HFFc6 (cell line): ENCODE measurements at regions not wholly inside any gene's neighbourhood (a gene's known extent, or its start where the extent isn't known, plus 50 kb on each side); places are given as distances from the start of the nearest gene placed in this dataset.

Source experiments
- DNase-seq: peaks from one replicate; pipeline ENCODE4 v3.0.0-alpha.2; 2018
- H3K27ac Mint-ChIP-seq: 2 replicates; pipeline ENCODE4 v1.8.0; 2020; ENCODE audit warnings: mild to moderate bottlenecking, mixed read lengths
- H3K27me3 Mint-ChIP-seq: 2 replicates; pipeline ENCODE4 v1.8.0; 2021; ENCODE audit warnings: mild to moderate bottlenecking, moderate library complexity, mixed read lengths; ENCODE audit not compliant: insufficient read depth
- H3K36me3 Mint-ChIP-seq: 2 replicates; pipeline ENCODE4 v1.8.0; 2021; ENCODE audit warnings: low read depth, mixed read lengths
- H3K4me1 Mint-ChIP-seq: 2 replicates; pipeline ENCODE4 v1.8.0; 2020; ENCODE audit warnings: low read depth, mixed read lengths
- H3K4me3 Mint-ChIP-seq: 2 replicates; pipeline ENCODE4 v1.8.0; 2020; ENCODE audit warnings: mild to moderate bottlenecking, moderate library complexity, mixed read lengths
- H3K9me3 Mint-ChIP-seq: 2 replicates; pipeline ENCODE4 v1.8.0; 2020; ENCODE audit warnings: mild to moderate bottlenecking, mixed read lengths
- TF ChIP-seq, protein P1 (sequence below): fragments of 200-600 bp; sonication (generic); IDR thresholded peaks from 2 replicates; pipeline ENCODE4 v1.5.0; 2021; ENCODE audit warnings: antibody characterized with exemption, mild to moderate bottlenecking

DNA sequence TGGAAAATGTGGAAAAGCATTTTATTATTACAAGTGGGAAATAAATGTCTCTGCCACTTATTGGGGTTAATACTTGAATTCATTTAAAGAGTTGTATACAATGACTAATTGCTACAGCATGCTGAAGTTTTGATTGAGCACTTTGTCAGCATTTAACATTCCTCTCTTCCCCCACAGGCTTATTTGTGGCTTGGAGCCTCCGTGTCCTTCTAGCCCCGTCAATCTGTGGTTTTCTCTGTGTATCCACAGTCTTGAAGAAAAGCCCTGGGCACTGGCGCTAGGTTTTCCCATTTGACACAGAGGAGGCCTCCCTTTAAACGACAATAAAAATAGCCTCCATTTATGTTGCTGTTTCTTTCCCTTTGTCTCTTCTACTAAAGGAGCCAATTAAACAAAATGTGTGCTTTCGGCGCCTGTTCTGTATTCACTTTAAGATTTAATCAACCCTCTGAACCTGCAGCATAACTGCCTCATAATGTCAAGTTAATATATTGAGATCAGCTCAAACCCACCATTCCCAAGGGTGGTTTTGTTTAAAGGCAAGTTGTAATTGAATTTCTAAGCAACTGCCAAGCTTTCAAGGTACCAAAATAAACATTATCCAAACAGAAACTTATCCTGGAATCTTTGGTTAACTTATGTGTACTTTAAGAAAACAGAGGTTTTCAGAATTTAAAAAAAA lies 92.9 kb upstream of the ADRA1D start:
- H3K9me3 Mint-ChIP-seq: no peaks in the 10 kb centered on the region
- peaks cover 2% of the 10 kb centered on the region; the same call in 1 of the 2 replicates for H3K27me3 Mint-ChIP-seq
- TF ChIP-seq, protein P1, sequence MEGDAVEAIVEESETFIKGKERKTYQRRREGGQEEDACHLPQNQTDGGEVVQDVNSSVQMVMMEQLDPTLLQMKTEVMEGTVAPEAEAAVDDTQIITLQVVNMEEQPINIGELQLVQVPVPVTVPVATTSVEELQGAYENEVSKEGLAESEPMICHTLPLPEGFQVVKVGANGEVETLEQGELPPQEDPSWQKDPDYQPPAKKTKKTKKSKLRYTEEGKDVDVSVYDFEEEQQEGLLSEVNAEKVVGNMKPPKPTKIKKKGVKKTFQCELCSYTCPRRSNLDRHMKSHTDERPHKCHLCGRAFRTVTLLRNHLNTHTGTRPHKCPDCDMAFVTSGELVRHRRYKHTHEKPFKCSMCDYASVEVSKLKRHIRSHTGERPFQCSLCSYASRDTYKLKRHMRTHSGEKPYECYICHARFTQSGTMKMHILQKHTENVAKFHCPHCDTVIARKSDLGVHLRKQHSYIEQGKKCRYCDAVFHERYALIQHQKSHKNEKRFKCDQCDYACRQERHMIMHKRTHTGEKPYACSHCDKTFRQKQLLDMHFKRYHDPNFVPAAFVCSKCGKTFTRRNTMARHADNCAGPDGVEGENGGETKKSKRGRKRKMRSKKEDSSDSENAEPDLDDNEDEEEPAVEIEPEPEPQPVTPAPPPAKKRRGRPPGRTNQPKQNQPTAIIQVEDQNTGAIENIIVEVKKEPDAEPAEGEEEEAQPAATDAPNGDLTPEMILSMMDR: no peak
- peak; percentile 84 for DNase-seq
- H3K36me3 Mint-ChIP-seq: peaks cover 22% of the 10 kb centered on the region
- H3K4me3 Mint-ChIP-seq: peak overlapping the region; percentile 75
- H3K27ac Mint-ChIP-seq: peak overlapping the region; percentile 78
- peaks cover 55% of the 10 kb centered on the region for H3K4me1 Mint-ChIP-seq

DNA sequence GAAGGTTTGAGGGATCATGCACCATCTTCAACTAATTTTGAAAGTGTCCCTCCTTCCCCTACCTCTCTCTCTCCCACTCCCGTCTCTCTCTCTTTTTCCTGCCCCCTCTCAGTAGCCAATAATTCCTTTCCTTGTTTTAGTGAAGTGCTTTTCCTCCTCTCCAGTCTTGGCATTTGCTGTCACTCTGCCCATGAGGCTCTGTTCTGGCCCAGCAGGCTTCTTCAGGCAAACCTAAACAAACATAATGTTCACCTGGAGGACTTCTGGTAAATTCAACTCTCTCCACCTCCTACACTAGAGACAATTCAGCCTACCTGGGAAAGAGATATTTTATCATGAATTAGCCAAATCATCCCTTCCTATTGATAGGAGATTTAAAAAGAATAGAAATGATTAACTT lies 86.6 kb upstream of the ADRA1D start:
- H3K9me3 Mint-ChIP-seq: no peaks in the 10 kb centered on the region
- TF ChIP-seq, protein P1: no peak
- H3K4me3 Mint-ChIP-seq: no peak overlapping the region
- H3K4me1 Mint-ChIP-seq: peaks cover 20% of the 10 kb centered on the region
- H3K36me3 Mint-ChIP-seq: peaks cover 10% of the 10 kb centered on the region
- 0 out of 2 replicates have a peak, but pooled peaks cover 2% of the 10 kb centered on the region for H3K27me3 Mint-ChIP-seq
- no peak for DNase-seq
- H3K27ac Mint-ChIP-seq: no peak overlapping the region

DNA sequence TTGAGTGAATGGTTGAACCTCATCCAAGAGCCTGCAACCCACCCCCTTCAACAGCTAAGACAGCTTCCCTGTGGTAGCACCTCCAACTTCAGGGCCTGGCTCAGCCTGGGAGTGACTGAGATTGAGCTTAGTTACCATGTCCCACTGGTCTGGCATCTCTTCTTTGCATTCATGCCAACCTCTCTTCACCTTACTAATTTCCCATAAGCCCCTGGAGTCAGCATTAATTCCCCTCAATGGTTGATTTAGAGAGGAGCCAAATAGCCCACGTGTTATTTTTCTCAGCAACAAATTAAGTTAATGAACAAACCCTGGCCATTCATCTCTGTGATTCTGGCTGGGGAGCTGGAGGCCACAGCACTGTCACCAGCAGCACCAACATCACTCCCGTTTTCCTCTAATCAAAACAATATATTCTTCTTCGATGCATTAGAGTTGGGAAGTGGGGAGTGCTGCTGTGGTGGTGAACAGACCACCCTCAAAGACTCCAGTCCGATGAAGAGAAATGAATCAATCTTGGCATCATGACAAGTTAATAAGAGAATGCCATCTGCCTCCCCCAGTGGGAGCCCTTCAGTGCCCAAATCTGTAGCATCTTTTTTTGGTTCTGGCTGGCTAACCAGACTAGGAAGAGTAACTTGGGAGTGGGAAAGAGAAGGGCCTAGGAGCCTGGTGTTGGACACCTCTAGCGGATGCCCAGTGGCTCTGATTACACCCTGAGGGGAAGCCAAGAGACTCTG lies 83.2 kb upstream of the ADRA1D start:
- Mint-ChIP-seq H3K36me3 (no peaks in the 10 kb centered on the region), H3K9me3 (no peaks in the 10 kb centered on the region), H3K27me3 (peaks cover 1% of the 10 kb centered on the region), H3K4me3 (no peak overlapping the region), H3K27ac (no peak overlapping the region), H3K4me1 (peaks cover 17% of the 10 kb centered on the region)
- no peak for DNase-seq
- TF ChIP-seq, protein P1: no peak

DNA sequence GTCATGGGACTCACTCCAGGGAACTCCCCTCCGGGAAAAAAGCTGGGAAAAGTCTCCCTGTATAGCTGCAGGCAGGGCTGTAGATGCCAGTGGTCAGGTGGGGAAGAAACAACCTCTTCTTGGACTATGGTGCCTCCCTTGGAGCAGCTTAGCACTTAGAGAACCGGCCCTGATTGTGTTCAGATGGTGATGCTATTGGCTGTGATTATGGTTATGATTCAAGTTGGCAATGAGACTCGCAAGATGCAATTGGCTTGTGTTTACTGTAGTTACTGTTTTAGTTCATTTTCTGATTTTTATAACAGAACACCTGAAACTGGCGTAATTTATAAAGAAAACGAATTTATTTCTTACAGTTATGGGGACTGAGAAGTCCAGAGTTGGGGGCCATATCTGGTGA lies 80.9 kb upstream of the ADRA1D start:
- peaks cover 1% of the 10 kb centered on the region for H3K27me3 Mint-ChIP-seq
- peaks cover 8% of the 10 kb centered on the region; the same call in 1 of the 2 replicates for H3K36me3 Mint-ChIP-seq

DNA sequence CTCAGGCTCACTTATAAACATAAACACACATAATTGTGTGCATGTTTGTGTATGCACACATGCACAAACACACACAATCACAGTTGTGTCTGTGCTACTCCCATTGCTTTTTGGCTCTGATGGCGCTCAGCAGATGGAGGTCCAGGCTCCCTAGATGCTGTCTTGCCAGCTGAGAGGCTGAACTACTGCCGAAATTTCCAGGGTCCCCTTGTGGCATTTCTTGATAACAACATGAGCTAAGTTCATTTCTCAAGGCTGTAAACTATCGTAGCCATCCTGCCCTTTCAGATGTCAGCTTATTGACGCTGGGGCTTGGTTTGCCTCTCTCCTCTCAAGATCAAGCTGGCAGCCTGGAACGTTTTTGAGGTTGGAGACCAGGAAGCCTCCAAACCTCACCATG lies 80.1 kb upstream of the ADRA1D start:
- Mint-ChIP-seq H3K4me1 (peaks cover 37% of the 10 kb centered on the region), H3K9me3 (no peaks in the 10 kb centered on the region), H3K27me3 (peaks cover 1% of the 10 kb centered on the region), H3K36me3 (peaks cover 8% of the 10 kb centered on the region; the same call in 1 of the 2 replicates), H3K27ac (no peak overlapping the region), H3K4me3 (no peak overlapping the region)
- TF ChIP-seq, protein P1: peak; percentile 36; the same call in 1 of the 2 replicates
- no peak for DNase-seq

More for the DNA sequence above, 80.9 kb upstream of the ADRA1D start:
- TF ChIP-seq, protein P1: no peak
- Mint-ChIP-seq H3K9me3 (no peaks in the 10 kb centered on the region), H3K4me3 (no peak overlapping the region), H3K4me1 (peaks cover 37% of the 10 kb centered on the region), H3K27ac (no peak overlapping the region)
- no peak for DNase-seq
